ENCODE measurements at regions not wholly inside any gene's neighbourhood (a gene's known extent, or its start where the extent isn't known, plus 50 kb on each side); places are given as distances from the start of the nearest gene placed in this dataset.

GRCh38 chr1:38258085-38258627 lies 211.6 kb upstream of the POU3F1 start:
- TF ChIP-seq CTCF (IDR thresholded peaks at IDR 0.05; ENCODE audit: low read depth, low read length, missing input control): no peak
- DNase-seq (ENCODE audit: low spot score): no peak
- H3K27me3 ChIP-seq (ENCODE audit: control insufficient read depth in 4 of 4, insufficient read depth in 4 of 4, low read length in 3 of 4): no peaks in the 10 kb centered on the region
- H3K36me3 ChIP-seq (ENCODE audit: control insufficient read depth in 4 of 4, insufficient read depth in 3 of 4, low read depth in 1 of 4, low read length in 3 of 4): no peaks in the 10 kb centered on the region
- H3K4me1 ChIP-seq (ENCODE audit: control insufficient read depth in 4 of 4, insufficient read depth in 4 of 4, low read length in 3 of 4): no peaks in the 10 kb centered on the region
- H3K4me3 ChIP-seq (ENCODE audit: low read depth in 1 of 3, low read length in 3 of 3): no peak overlapping the region
- H3K27ac ChIP-seq (ENCODE audit: low read depth in 1 of 2, low read length in 2 of 2): no peak overlapping the region
- H3K9ac ChIP-seq (ENCODE audit: low read depth in 1 of 2, low read length in 2 of 2): no peak overlapping the region
- 91% methylated on average over 16 of the region's 16 CpGs for WGBS
- H3K9me3 ChIP-seq (ENCODE audit: control insufficient read depth in 4 of 4, low read length in 3 of 4): peaks cover 0 to 7% (median 2%) of the 10 kb centered on the region in 4 donors

GRCh38 chr1:38257374-38257773 lies 210.8 kb upstream of the POU3F1 start:
- no peak for TF ChIP-seq ZBTB33 (IDR thresholded peaks at IDR 0.05)
- no peak for TF ChIP-seq CTCF (IDR thresholded peaks at IDR 0.05; ENCODE audit: low read depth, low read length, missing input control)
- no peak for TF ChIP-seq RXRA (IDR thresholded peaks at IDR 0.05)
- no peak for TF ChIP-seq HNF4G (IDR thresholded peaks at IDR 0.05)
- TF ChIP-seq SP1 (IDR thresholded peaks at IDR 0.05): no peak
- no peak for TF ChIP-seq FOXA1 (IDR thresholded peaks at IDR 0.05)
- no peak for TF ChIP-seq RAD21 (IDR thresholded peaks at IDR 0.05)
- TF ChIP-seq HNF4A (conservative IDR thresholded peaks at IDR 0.05): no peak
- no peak for TF ChIP-seq MAX (IDR thresholded peaks at IDR 0.05)
- no peak for TF ChIP-seq TAF1 (conservative IDR thresholded peaks at IDR 0.05)
- no peak for TF ChIP-seq FOXA2 (IDR thresholded peaks at IDR 0.05)
- TF ChIP-seq JUND (IDR thresholded peaks at IDR 0.05): no peak
- TF ChIP-seq EGR1 (IDR thresholded peaks at IDR 0.05; ENCODE audit: low read depth in 2 of 2): no peak
- no peak for TF ChIP-seq ATF3 (IDR thresholded peaks at IDR 0.05)
- TF ChIP-seq REST (IDR thresholded peaks at IDR 0.05): no peak
- no peak for TF ChIP-seq YY1 (IDR thresholded peaks at IDR 0.05)
- TF ChIP-seq NR2F2 (IDR thresholded peaks at IDR 0.05): no peak
- no peak for TF ChIP-seq GABPA (IDR thresholded peaks at IDR 0.05 in 1 of 2, conservative IDR thresholded peaks at IDR 0.05 in 1 of 2)
- Histone ChIP-seq H3K4me1 (ENCODE audit: control insufficient read depth in 4 of 4, insufficient read depth in 4 of 4, low read length in 3 of 4) (no peaks in the 10 kb centered on the region), H3K27ac (ENCODE audit: low read depth in 1 of 2, low read length in 2 of 2) (no peak overlapping the region), H3K9ac (ENCODE audit: low read depth in 1 of 2, low read length in 2 of 2) (no peak overlapping the region), H3K36me3 (ENCODE audit: control insufficient read depth in 4 of 4, insufficient read depth in 3 of 4, low read depth in 1 of 4, low read length in 3 of 4) (no peaks in the 10 kb centered on the region), H3K4me3 (ENCODE audit: low read depth in 1 of 3, low read length in 3 of 3) (no peak overlapping the region), H3K9me3 (ENCODE audit: control insufficient read depth in 4 of 4, low read length in 3 of 4) (peaks cover 0 to 7% (median 2%) of the 10 kb centered on the region in 4 donors), H3K27me3 (ENCODE audit: control insufficient read depth in 4 of 4, insufficient read depth in 4 of 4, low read length in 3 of 4) (no peaks in the 10 kb centered on the region)
- WGBS: 73% methylated on average over 6 of the region's 6 CpGs
- no peak for DNase-seq (ENCODE audit: low spot score)

All from liver (tissue), 8 donors.